Trophoblast cell (in vitro differentiated cells and primary cell): ENCODE measurements at regions not wholly inside any gene's neighbourhood (a gene's known extent, or its start where the extent isn't known, plus 50 kb on each side); places are given as distances from the start of the nearest gene placed in this dataset.

Experiments used
- DNase-seq, 2 donors: peaks; one replicate each; pipeline ENCODE4 v3.0.0-alpha.2; 2016
- H2AFZ ChIP-seq: 2 replicates; pipeline ENCODE4 v1.6.1; 2013; ENCODE audit warnings: low read length, moderate library complexity, mild to moderate bottlenecking; ENCODE audit not compliant: insufficient read depth, poor library complexity
- H2AK5ac ChIP-seq: 2 replicates; pipeline ENCODE4 v1.6.1; 2013; ENCODE audit warnings: mild to moderate bottlenecking, low read length
- H2BK120ac ChIP-seq: 2 replicates; pipeline ENCODE4 v1.6.1; 2013; ENCODE audit warnings: low read length, mild to moderate bottlenecking, moderate library complexity; ENCODE audit not compliant: insufficient read depth, poor library complexity
- H2BK12ac ChIP-seq: 2 replicates; pipeline ENCODE4 v1.6.1; 2013; ENCODE audit warnings: mild to moderate bottlenecking, low read length, moderate library complexity
- H2BK5ac ChIP-seq: 2 replicates; pipeline ENCODE4 v1.6.1; 2013; ENCODE audit warnings: low read length, low read depth, moderate library complexity, mild to moderate bottlenecking; ENCODE audit not compliant: poor library complexity
- H3K14ac ChIP-seq: 2 replicates; pipeline ENCODE4 v1.6.1; 2013; ENCODE audit warnings: mild to moderate bottlenecking, low read length
- H3K18ac ChIP-seq: 2 replicates; pipeline ENCODE4 v1.6.1; 2013; ENCODE audit warnings: mild to moderate bottlenecking, low read length
- H3K23ac ChIP-seq: 2 replicates; pipeline ENCODE4 v1.6.1; 2013; ENCODE audit warnings: low read length
- H3K27ac ChIP-seq: 2 replicates; pipeline ENCODE4 v1.5.1; 2013; ENCODE audit warnings: low read depth, mild to moderate bottlenecking, inconsistent platforms, low read length, moderate library complexity
- H3K27me3 ChIP-seq: 2 replicates; pipeline ENCODE4 v1.6.1; 2013; ENCODE audit warnings: inconsistent platforms, mild to moderate bottlenecking, low read length, moderate library complexity; ENCODE audit not compliant: insufficient read depth
- H3K36me3 ChIP-seq, 2 experiments: 1 replicate in 1 of 2; 2 replicates in 1 of 2; pipeline ENCODE4 v1.6.1; 2013; ENCODE audit warnings: low read length in 2 of 2, mild to moderate bottlenecking in 2 of 2, moderate library complexity in 1 of 2; ENCODE audit not compliant: insufficient read depth in 2 of 2, control insufficient read depth in 1 of 2
- H3K4ac ChIP-seq: 2 replicates; pipeline ENCODE4 v1.6.1; 2013; ENCODE audit warnings: low read depth, mild to moderate bottlenecking, low read length, moderate library complexity
- H3K4me1 ChIP-seq, 2 experiments: 1 replicate in 1 of 2; 2 replicates in 1 of 2; pipeline ENCODE4 v1.6.1; 2013; ENCODE audit warnings: low read length in 2 of 2, mild to moderate bottlenecking in 2 of 2, moderate library complexity in 1 of 2; ENCODE audit not compliant: insufficient read depth in 2 of 2, control insufficient read depth in 1 of 2
- H3K4me2 ChIP-seq: 2 replicates; pipeline ENCODE4 v1.6.1; 2013; ENCODE audit warnings: inconsistent platforms, mild to moderate bottlenecking, low read length, moderate library complexity
- H3K4me3 ChIP-seq: 2 replicates; pipeline ENCODE4 v1.5.1; 2013; ENCODE audit warnings: mild to moderate bottlenecking, low read depth, low read length, inconsistent platforms
- H3K79me1 ChIP-seq: one replicate; pipeline ENCODE4 v1.6.1; 2013; ENCODE audit warnings: low read length
- H3K79me2 ChIP-seq: 2 replicates; pipeline ENCODE4 v1.6.1; 2013; ENCODE audit warnings: low read length, mild to moderate bottlenecking; ENCODE audit not compliant: control insufficient read depth, insufficient read depth, poor library complexity
- H3K9ac ChIP-seq: 2 replicates; pipeline ENCODE4 v1.6.1; 2013; ENCODE audit warnings: mild to moderate bottlenecking, low read length
- H3K9me3 ChIP-seq: 2 replicates; pipeline ENCODE4 v1.6.1; 2013; ENCODE audit warnings: low read depth, mild to moderate bottlenecking, control low read depth, inconsistent platforms, low read length; ENCODE audit not compliant: insufficient read depth
- H4K12ac ChIP-seq: 2 replicates; pipeline ENCODE4 v1.6.1; 2013; ENCODE audit warnings: low read depth, mild to moderate bottlenecking, low read length, moderate library complexity
- H4K8ac ChIP-seq: 2 replicates; pipeline ENCODE4 v1.6.1; 2013; ENCODE audit warnings: low read depth, mild to moderate bottlenecking, low read length, moderate library complexity
- H4K91ac ChIP-seq: one replicate; pipeline ENCODE4 v1.6.1; 2013; ENCODE audit warnings: low read depth, mild to moderate bottlenecking, low read length, moderate library complexity
- WGBS: extraction: QIAGEN DNeasy Blood & Tissue Kit; methylation state at CpG from one replicate; pipeline ENCODE4 v1.1.7; 2013; ENCODE audit warnings: missing lambda C conversion rate; ENCODE audit not compliant: insufficient read length, insufficient coverage; ENCODE audit errors: extremely low coverage; 5-methylcytosine and 5-hydroxymethylcytosine counted together

DNA sequence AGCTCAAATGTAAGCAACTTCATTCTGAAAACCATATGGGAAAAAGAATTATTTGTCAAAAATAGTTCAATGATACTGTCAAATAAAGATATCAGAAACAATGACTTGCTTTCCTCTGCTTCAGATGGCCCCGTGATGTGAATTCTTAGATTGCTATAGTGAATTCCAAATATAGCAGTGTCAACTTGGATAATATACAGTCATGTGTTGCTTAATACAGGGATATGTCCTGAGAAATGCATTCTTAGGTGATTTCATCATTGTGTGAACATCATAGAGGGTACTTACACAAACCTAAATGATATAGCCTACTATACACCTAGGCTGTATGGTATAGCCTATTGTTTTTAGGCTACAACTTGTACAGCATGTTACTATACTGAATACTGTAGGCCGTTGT is 108.7 kb upstream of the MIS18BP1 start:
- WGBS, result no CpG with 5 or more reads among the region's 2 CpGs

GRCh38 chr14:45359746-45360145 is 106.7 kb upstream of the MIS18BP1 start:
- H3K14ac ChIP-seq, result no peak overlapping the region
- DNase-seq, result peak; percentile 0 to 61
- no peaks in the 10 kb centered on the region for H3K27me3 ChIP-seq
- H3K4me2 ChIP-seq, result no peak overlapping the region
- no peak overlapping the region for H2AK5ac ChIP-seq
- no peak overlapping the region for H2BK5ac ChIP-seq
- H3K18ac ChIP-seq, result no peak overlapping the region
- no peak overlapping the region for H3K27ac ChIP-seq
- no peak overlapping the region for H3K23ac ChIP-seq
- H3K4ac ChIP-seq, result no peak overlapping the region
- H4K12ac ChIP-seq, result no peak overlapping the region
- H3K36me3 ChIP-seq, result no peaks in the 10 kb centered on the region
- H3K79me1 ChIP-seq, result no peaks in the 10 kb centered on the region
- H3K4me3 ChIP-seq, result no peak overlapping the region
- no CpG with 5 or more reads among the region's 3 CpGs for WGBS
- no peaks in the 10 kb centered on the region for H3K79me2 ChIP-seq
- H4K91ac ChIP-seq, result no peak overlapping the region
- H2AFZ ChIP-seq, result no peak overlapping the region
- H2BK120ac ChIP-seq, result no peak overlapping the region
- H3K9ac ChIP-seq, result no peak overlapping the region
- no peaks in the 10 kb centered on the region for H3K4me1 ChIP-seq
- no peaks in the 10 kb centered on the region for H3K9me3 ChIP-seq
- no peak overlapping the region for H4K8ac ChIP-seq
- H2BK12ac ChIP-seq, result no peak overlapping the region

More for the DNA sequence above, 108.7 kb upstream of the MIS18BP1 start:
- H3K27ac ChIP-seq, result no peak overlapping the region
- no peak overlapping the region for H3K18ac ChIP-seq
- no peak overlapping the region for H4K8ac ChIP-seq
- no peaks in the 10 kb centered on the region for H3K79me1 ChIP-seq
- H3K79me2 ChIP-seq, result no peaks in the 10 kb centered on the region
- H3K4me1 ChIP-seq, result no peaks in the 10 kb centered on the region
- H4K91ac ChIP-seq, result no peak overlapping the region
- H3K9ac ChIP-seq, result no peak overlapping the region
- H3K27me3 ChIP-seq, result no peaks in the 10 kb centered on the region
- no peak overlapping the region for H2AK5ac ChIP-seq
- no peak overlapping the region for H4K12ac ChIP-seq
- no peak overlapping the region for H2BK12ac ChIP-seq
- no peak overlapping the region for H2BK120ac ChIP-seq
- H2AFZ ChIP-seq, result no peak overlapping the region
- H3K36me3 ChIP-seq, result no peaks in the 10 kb centered on the region
- DNase-seq, result peak in 1 of 2 donors; percentile 35
- no peak overlapping the region for H3K4me3 ChIP-seq
- H3K9me3 ChIP-seq, result no peaks in the 10 kb centered on the region
- H2BK5ac ChIP-seq, result no peak overlapping the region
- H3K14ac ChIP-seq, result no peak overlapping the region
- H3K4me2 ChIP-seq, result no peak overlapping the region
- no peak overlapping the region for H3K4ac ChIP-seq
- no peak overlapping the region for H3K23ac ChIP-seq

DNA sequence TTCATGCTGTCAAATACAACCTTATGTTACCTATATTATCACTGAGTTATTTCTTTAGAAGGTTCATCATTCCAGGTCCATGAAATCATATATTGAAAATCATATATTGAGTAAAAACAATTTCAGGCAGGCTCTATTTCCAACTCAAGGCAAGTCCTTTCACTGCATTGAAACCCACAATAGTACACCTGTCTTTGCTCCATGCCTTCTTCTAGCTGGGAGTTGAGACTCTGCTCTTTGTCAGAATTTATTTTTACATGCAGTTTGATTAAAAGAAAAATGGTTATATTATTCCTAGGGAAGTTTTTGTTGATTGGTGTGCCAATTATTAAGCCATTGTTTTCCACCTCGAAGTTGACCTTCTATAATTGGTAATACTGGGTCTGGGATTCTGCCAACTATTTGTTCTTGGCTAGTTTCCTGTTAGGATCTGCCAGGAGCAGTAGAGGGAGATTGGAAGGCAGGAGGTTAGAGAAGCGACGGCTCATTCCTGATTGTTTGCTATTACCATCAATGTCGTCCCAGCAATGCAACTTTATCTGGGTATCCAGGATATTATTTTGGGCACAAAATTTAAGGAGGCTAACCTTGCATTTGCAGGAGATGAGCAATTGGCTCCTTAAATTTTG is 79.5 kb upstream of the MIS18BP1 start:
- Histone ChIP-seq H3K79me2 (no peaks in the 10 kb centered on the region), H3K27me3 (no peaks in the 10 kb centered on the region), H3K18ac (no peak overlapping the region), H2AFZ (no peak overlapping the region), H4K91ac (no peak overlapping the region), H3K23ac (no peak overlapping the region), H3K9me3 (no peaks in the 10 kb centered on the region), H4K8ac (no peak overlapping the region), H2BK120ac (no peak overlapping the region), H3K4me3 (no peak overlapping the region), H2BK5ac (no peak overlapping the region), H3K79me1 (no peaks in the 10 kb centered on the region), H3K36me3 (no peaks in the 10 kb centered on the region), H3K4ac (no peak overlapping the region), H3K27ac (no peak overlapping the region), H3K9ac (no peak overlapping the region), H3K14ac (no peak overlapping the region), H2BK12ac (no peak overlapping the region), H4K12ac (no peak overlapping the region), H3K4me2 (no peak overlapping the region), H3K4me1 (no peaks in the 10 kb centered on the region), H2AK5ac (no peak overlapping the region)
- no CpG with 5 or more reads among the region's 4 CpGs for WGBS
- DNase-seq, result no peak

- Histone ChIP-seq H4K91ac (no peak overlapping the region), H2AFZ (no peak overlapping the region), H3K79me1 (no peaks in the 10 kb centered on the region), H3K27me3 (no peaks in the 10 kb centered on the region), H2BK5ac (no peak overlapping the region), H4K8ac (no peak overlapping the region), H3K4me2 (no peak overlapping the region), H3K36me3 (no peaks in the 10 kb centered on the region), H3K9ac (no peak overlapping the region), H4K12ac (no peak overlapping the region), H3K4ac (no peak overlapping the region), H3K9me3 (no peaks in the 10 kb centered on the region), H2BK120ac (no peak overlapping the region), H3K27ac (no peak overlapping the region), H3K18ac (no peak overlapping the region), H3K14ac (no peak overlapping the region), H2AK5ac (no peak overlapping the region), H2BK12ac (no peak overlapping the region), H3K4me3 (no peak overlapping the region), H3K4me1 (no peaks in the 10 kb centered on the region), H3K79me2 (no peaks in the 10 kb centered on the region), H3K23ac (no peak overlapping the region)
- DNase-seq, result no peak
- no CpG with 5 or more reads among the region's 1 CpG for WGBS
Observed at GRCh38 chr14:45308745-45309397, 55.9 kb upstream of the MIS18BP1 start.
